KMS-11 (cell line): ENCODE measurements at regions not wholly inside any gene's neighbourhood (a gene's known extent, or its start where the extent isn't known, plus 50 kb on each side); places are given as distances from the start of the nearest gene placed in this dataset.

Experiments used
- H2AFZ ChIP-seq: fragments of 200-600 bp; sonication (generic); 2 replicates; pipeline ENCODE4 v1.6.1; 2016; ENCODE audit warnings: antibody characterized with exemption, mixed run types, low read depth
- H3K27ac ChIP-seq: fragments of 200-600 bp; sonication (generic); 2 replicates; pipeline ENCODE4 v1.6.1; 2016; ENCODE audit warnings: mild to moderate bottlenecking, mixed run types
- H3K27me3 ChIP-seq: fragments of 200-600 bp; sonication (generic); 2 replicates; pipeline ENCODE4 v1.6.1; 2017; ENCODE audit warnings: mild to moderate bottlenecking, low read depth, mixed run types, moderate library complexity; ENCODE audit not compliant: insufficient read depth
- H3K36me3 ChIP-seq: fragments of 200-600 bp; sonication (generic); 2 replicates; pipeline ENCODE4 v1.6.1; 2017; ENCODE audit warnings: mild to moderate bottlenecking, mixed run types; ENCODE audit not compliant: insufficient read depth
- H3K4me1 ChIP-seq: fragments of 200-600 bp; sonication (generic); 2 replicates; pipeline ENCODE4 v1.6.1; 2016; ENCODE audit warnings: mild to moderate bottlenecking, low read depth, mixed run types; ENCODE audit not compliant: poor library complexity, severe bottlenecking
- H3K4me2 ChIP-seq: fragments of 200-600 bp; sonication (generic); 2 replicates; pipeline ENCODE4 v1.7.0; 2016; ENCODE audit warnings: mild to moderate bottlenecking, mixed run types
- H3K4me3 ChIP-seq: fragments of 200-600 bp; sonication (generic); IDR thresholded peaks from 2 replicates; pipeline ENCODE4 v1.6.1; 2017; ENCODE audit warnings: low read depth, low read length, mixed read lengths; ENCODE audit not compliant: insufficient read depth
- H3K79me2 ChIP-seq: fragments of 200-600 bp; sonication (generic); 2 replicates; pipeline ENCODE4 v1.6.1; 2016; ENCODE audit warnings: low read depth, mixed run types; ENCODE audit not compliant: insufficient read depth
- H3K9ac ChIP-seq: fragments of 200-600 bp; sonication (generic); 2 replicates; pipeline ENCODE4 v1.6.1; 2016; ENCODE audit warnings: mild to moderate bottlenecking, mixed run types
- H4K20me1 ChIP-seq: fragments of 200-600 bp; sonication (generic); 2 replicates; pipeline ENCODE4 v1.6.1; 2016; ENCODE audit warnings: mild to moderate bottlenecking, mixed run types; ENCODE audit not compliant: insufficient read depth
- CTCF ChIP-seq: fragments of 200-600 bp; sonication (generic); conservative IDR thresholded peaks from 2 replicates; pipeline ENCODE4 v1.6.1; 2017; ENCODE audit warnings: low read depth, mild to moderate bottlenecking, antibody characterized with exemption, low read length, moderate library complexity, mixed read lengths

DNA sequence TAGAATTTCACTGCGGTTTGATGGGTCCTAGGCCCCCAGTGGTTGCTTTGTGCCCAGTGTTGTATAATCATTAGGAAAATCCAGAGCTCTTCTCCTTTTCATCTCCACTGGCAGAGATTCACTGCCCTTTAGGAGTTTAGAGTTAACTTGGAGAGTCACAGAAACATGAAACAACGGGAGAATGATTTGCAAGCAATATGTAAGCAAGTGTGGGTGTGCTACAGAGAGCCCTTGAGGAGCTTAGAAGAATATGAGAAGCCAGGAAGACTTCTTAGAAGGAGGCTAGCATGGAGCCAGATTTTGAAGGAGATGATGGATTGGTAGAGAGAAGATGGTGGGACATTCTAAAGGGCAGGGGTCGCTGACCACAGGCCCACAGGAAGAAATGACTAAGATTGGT is 327.3 kb downstream of the ZNF326 start:
- Histone ChIP-seq H3K4me2 (no peak overlapping the region), H3K9ac (no peak overlapping the region), H3K4me1 (no peaks in the 10 kb centered on the region), H3K27me3 (no peaks in the 10 kb centered on the region), H2AFZ (no peak overlapping the region), H3K79me2 (no peaks in the 10 kb centered on the region), H4K20me1 (no peaks in the 10 kb centered on the region), H3K27ac (no peak overlapping the region), H3K36me3 (no peaks in the 10 kb centered on the region), H3K4me3 (no peak overlapping the region)
- TF ChIP-seq CTCF = no peak

- Histone ChIP-seq H2AFZ (no peak overlapping the region), H3K4me1 (no peaks in the 10 kb centered on the region), H3K4me2 (no peak overlapping the region), H3K27ac (no peak overlapping the region), H4K20me1 (no peaks in the 10 kb centered on the region), H3K79me2 (no peaks in the 10 kb centered on the region), H3K27me3 (no peaks in the 10 kb centered on the region), H3K9ac (no peak overlapping the region), H3K36me3 (no peaks in the 10 kb centered on the region), H3K4me3 (no peak overlapping the region)
- TF ChIP-seq CTCF = no peak
Measured at GRCh38 chr1:90319918-90320317, 325.0 kb downstream of the ZNF326 start.

GRCh38 chr1:90318431-90318830 is 323.5 kb downstream of the ZNF326 start:
- Histone ChIP-seq H3K27me3 (no peaks in the 10 kb centered on the region), H3K4me1 (no peaks in the 10 kb centered on the region), H2AFZ (no peak overlapping the region), H3K4me3 (no peak overlapping the region), H3K79me2 (no peaks in the 10 kb centered on the region), H4K20me1 (no peaks in the 10 kb centered on the region), H3K27ac (no peak overlapping the region), H3K9ac (no peak overlapping the region), H3K36me3 (no peaks in the 10 kb centered on the region), H3K4me2 (no peak overlapping the region)
- no peak for TF ChIP-seq CTCF

DNA sequence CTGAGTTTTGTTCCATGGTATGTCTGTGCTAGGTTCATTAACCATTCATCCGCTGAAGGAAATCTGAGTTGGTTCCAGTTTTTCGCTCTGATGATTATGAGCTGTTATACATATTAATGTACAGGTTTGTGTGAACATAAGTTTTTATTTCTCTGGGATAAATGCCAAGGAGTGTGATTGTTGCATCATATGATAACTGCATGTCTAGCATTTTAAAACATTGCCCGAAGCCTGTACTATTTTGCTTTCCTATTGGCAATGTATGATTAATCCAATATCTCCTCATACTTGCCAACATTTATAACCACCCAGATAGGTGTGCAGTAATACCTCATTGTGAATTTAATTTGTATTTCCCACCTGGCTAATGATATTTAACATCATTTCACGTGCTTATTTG is 322.7 kb downstream of the ZNF326 start:
- TF ChIP-seq CTCF = no peak
- Histone ChIP-seq H3K4me2 (no peak overlapping the region), H3K36me3 (no peaks in the 10 kb centered on the region), H4K20me1 (no peaks in the 10 kb centered on the region), H3K27ac (no peak overlapping the region), H3K4me1 (no peaks in the 10 kb centered on the region), H2AFZ (no peak overlapping the region), H3K4me3 (no peak overlapping the region), H3K9ac (no peak overlapping the region), H3K79me2 (no peaks in the 10 kb centered on the region), H3K27me3 (no peaks in the 10 kb centered on the region)

DNA sequence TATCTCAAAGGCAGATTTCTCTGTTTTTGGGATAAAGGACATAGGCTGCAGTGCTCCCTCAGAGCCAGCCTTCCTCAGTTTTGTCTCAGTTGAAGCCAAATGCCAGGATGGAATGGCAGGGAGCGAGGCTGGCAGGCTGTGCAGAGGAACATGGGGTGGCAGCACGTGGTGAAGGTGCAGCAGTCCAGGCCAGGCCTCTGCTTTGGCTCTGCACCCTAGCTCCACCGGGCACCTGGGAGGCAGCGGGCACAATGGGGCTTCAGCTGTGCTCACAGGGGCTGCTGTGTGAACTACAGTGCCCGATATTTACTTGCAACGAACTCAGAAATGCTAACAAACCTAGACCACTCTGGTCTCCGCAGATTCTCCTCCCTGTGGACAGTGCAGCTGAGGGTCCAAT is 319.6 kb downstream of the ZNF326 start:
- no peaks in the 10 kb centered on the region for H3K79me2 ChIP-seq
- no peaks in the 10 kb centered on the region for H4K20me1 ChIP-seq
- no peak overlapping the region for H3K4me2 ChIP-seq
- no peak for TF ChIP-seq CTCF
- no peaks in the 10 kb centered on the region for H3K4me1 ChIP-seq
- no peaks in the 10 kb centered on the region for H3K27me3 ChIP-seq
- no peak overlapping the region for H3K27ac ChIP-seq
- H3K4me3 ChIP-seq = no peak overlapping the region
- no peaks in the 10 kb centered on the region for H3K36me3 ChIP-seq
- no peak overlapping the region for H2AFZ ChIP-seq
- H3K9ac ChIP-seq = no peak overlapping the region
